NCI-H128 (cell line): ENCODE measurements at regions not wholly inside any gene's neighbourhood (a gene's known extent, or its start where the extent isn't known, plus 50 kb on each side); places are given as distances from the start of the nearest gene placed in this dataset.
"Not testable (repeated sequence)": the region's sequence is repeated elsewhere in the genome, so short reads cannot be mapped to it uniquely, and the experiment has no call there.

Experiments used
- DNase-seq: peaks from one replicate; lab custom pipeline; 2025; ENCODE audit not compliant: unreplicated experiment; lab: John Stamatoyannopoulos, UW

GRCh38 chr6:86118271-86118670 lies 475.6 kb upstream of the SYNCRIP start:
- no peak for DNase-seq

- no peak for DNase-seq
Observed at GRCh38 chr6:86107985-86108384, 465.3 kb upstream of the SYNCRIP start.

- no peak for DNase-seq
Observed at GRCh38 chr6:86087954-86088353, 445.3 kb upstream of the SYNCRIP start.

- no peak for DNase-seq
Observed at GRCh38 chr6:86079938-86080337, 437.3 kb upstream of the SYNCRIP start.

GRCh38 chr6:86070151-86070550 lies 427.5 kb upstream of the SYNCRIP start:
- no peak for DNase-seq

GRCh38 chr6:86065002-86065401 lies 422.3 kb upstream of the SYNCRIP start:
- DNase-seq: not testable (repeated sequence)

- not testable (repeated sequence) for DNase-seq
Observed at GRCh38 chr6:86057293-86057980, 414.8 kb upstream of the SYNCRIP start.

GRCh38 chr6:86045038-86045437 lies 402.4 kb upstream of the SYNCRIP start:
- no peak for DNase-seq

GRCh38 chr6:86042214-86042613 lies 399.5 kb upstream of the SYNCRIP start:
- DNase-seq: no peak

- DNase-seq: no peak
Observed at GRCh38 chr6:86031713-86032112, 389.0 kb upstream of the SYNCRIP start.

GRCh38 chr6:86030875-86031274 lies 388.2 kb upstream of the SYNCRIP start:
- DNase-seq: no peak

- DNase-seq: no peak
Observed at GRCh38 chr6:86028776-86029175, 386.1 kb upstream of the SYNCRIP start.

- DNase-seq: not testable (repeated sequence)
Observed at GRCh38 chr6:86026890-86027289, 384.2 kb upstream of the SYNCRIP start.

- DNase-seq: no peak
Observed at GRCh38 chr6:86017236-86017635, 374.6 kb upstream of the SYNCRIP start.

- DNase-seq: no peak
Observed at GRCh38 chr6:86016567-86016966, 373.9 kb upstream of the SYNCRIP start.

GRCh38 chr6:86016077-86016476 lies 373.4 kb upstream of the SYNCRIP start:
- DNase-seq: no peak

- DNase-seq: not testable (repeated sequence)
Observed at GRCh38 chr6:86012991-86013390, 370.3 kb upstream of the SYNCRIP start.

GRCh38 chr6:86010915-86011786 lies 368.5 kb upstream of the SYNCRIP start:
- no peak for DNase-seq

GRCh38 chr6:85997206-85997605 lies 354.5 kb upstream of the SYNCRIP start:
- no peak for DNase-seq

GRCh38 chr6:85996034-85996375 lies 353.3 kb upstream of the SYNCRIP start:
- DNase-seq: no peak

- DNase-seq: no peak
Observed at GRCh38 chr6:85995339-85996033, 352.8 kb upstream of the SYNCRIP start.

GRCh38 chr6:85986681-85987080 lies 344.0 kb upstream of the SYNCRIP start:
- no peak for DNase-seq
